Activated naive CD4-positive, alpha-beta T cell treated with anti-CD3 and anti-CD28 coated beads for 36 hours (primary cell): ENCODE measurements at regions not wholly inside any gene's neighbourhood (a gene's known extent, or its start where the extent isn't known, plus 50 kb on each side); places are given as distances from the start of the nearest gene placed in this dataset.

ENCODE experiments used
- CTCF ChIA-PET: fragments of 350-600 bp; sonication (Branson Sonifier 250); formaldehyde crosslinking; loops from one replicate; lab custom pipeline; 2021; ENCODE audit warnings: antibody characterized with exemption; lab: Charles Lee
- DNase-seq: peaks from one replicate; pipeline ENCODE4 v3.0.0-alpha.2; 2020
- H3K27ac Mint-ChIP-seq: one replicate; pipeline ENCODE4 v1.8.0; 2021; ENCODE audit warnings: mild to moderate bottlenecking, mixed read lengths
- H3K27me3 Mint-ChIP-seq: one replicate; pipeline ENCODE4 v1.8.0; 2021; ENCODE audit warnings: low read depth, mixed read lengths
- H3K36me3 Mint-ChIP-seq: one replicate; pipeline ENCODE4 v1.8.0; 2021; ENCODE audit warnings: low read depth, mixed read lengths
- H3K4me1 Mint-ChIP-seq: one replicate; pipeline ENCODE4 v1.8.0; 2021; ENCODE audit warnings: low read depth, mixed read lengths
- H3K4me3 Mint-ChIP-seq: one replicate; pipeline ENCODE4 v1.8.0; 2021; ENCODE audit warnings: mild to moderate bottlenecking, moderate library complexity, mixed read lengths
- H3K9me3 Mint-ChIP-seq: one replicate; pipeline ENCODE4 v1.8.0; 2021; ENCODE audit warnings: mixed read lengths
- intact Hi-C: fragments of 100-400 bp; cut with micrococcal nuclease; formaldehyde crosslinking; loops from one replicate; pipeline ENCODE4 v1.15.1; 2023

DNA sequence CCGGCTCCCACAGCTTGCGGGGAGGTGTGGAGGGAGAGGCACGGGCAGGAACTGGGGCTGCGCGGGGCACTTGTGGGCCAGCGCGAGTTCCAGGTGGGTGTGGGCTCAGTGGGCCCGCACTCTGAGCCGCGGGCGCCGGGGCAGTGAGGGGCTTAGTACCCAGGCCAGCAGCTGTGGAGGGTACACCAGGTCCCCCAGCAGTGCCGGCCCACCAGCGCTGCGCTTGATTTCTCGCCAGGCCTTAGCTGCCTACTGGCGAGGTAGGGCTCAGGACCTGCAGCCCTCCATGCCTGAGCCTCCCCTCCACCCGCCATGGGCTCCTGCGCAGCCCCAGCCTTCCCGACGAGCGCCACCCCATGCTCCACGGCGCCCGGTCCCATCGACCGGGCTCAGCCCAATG, 337.9 kb upstream of the ACVR2A start:
- H3K9me3 Mint-ChIP-seq, result no peaks in the 10 kb centered on the region
- H3K4me1 Mint-ChIP-seq, result peaks cover 12% of the 10 kb centered on the region
- no peak overlapping the region for H3K27ac Mint-ChIP-seq
- H3K4me3 Mint-ChIP-seq, result no peak overlapping the region
- no peaks in the 10 kb centered on the region for H3K27me3 Mint-ChIP-seq
- intact Hi-C loops, result no loop called here
- no peak for DNase-seq
- CTCF ChIA-PET, result no interaction called here
- H3K36me3 Mint-ChIP-seq, result no peaks in the 10 kb centered on the region

DNA sequence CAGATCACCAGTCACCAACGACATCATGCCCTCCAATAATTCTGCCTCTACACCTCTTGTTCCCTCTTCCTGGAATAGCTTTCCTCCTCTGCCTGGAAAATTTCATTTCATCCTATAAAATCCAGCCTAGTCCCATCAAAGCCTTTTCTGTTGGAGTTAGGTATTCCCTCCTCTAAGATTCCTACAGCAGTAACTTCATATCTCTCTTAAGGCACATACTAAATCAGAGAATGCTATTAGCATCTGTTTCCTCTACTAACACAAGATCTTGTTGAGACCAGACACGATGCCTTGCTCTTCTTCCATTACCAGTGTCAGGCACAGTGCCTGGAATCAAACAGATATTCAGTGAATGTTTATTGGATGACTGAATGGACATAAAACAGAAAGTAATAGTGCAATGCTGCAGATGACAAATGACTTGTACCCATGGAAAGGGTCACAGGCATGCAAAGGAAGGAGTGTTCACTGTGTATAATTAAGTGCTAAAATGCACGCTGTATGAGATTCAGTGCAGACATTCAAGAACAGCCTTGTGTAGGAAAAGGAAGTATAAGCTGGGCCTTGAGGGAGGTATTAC, 342.0 kb upstream of the ACVR2A start:
- intact Hi-C loops, result no loop called here
- no peak for DNase-seq
- no peaks in the 10 kb centered on the region for H3K9me3 Mint-ChIP-seq
- H3K4me1 Mint-ChIP-seq, result peaks cover 21% of the 10 kb centered on the region
- no peaks in the 10 kb centered on the region for H3K36me3 Mint-ChIP-seq
- no peak overlapping the region for H3K4me3 Mint-ChIP-seq
- CTCF ChIA-PET, result no interaction called here
- no peaks in the 10 kb centered on the region for H3K27me3 Mint-ChIP-seq
- H3K27ac Mint-ChIP-seq, result no peak overlapping the region

DNA sequence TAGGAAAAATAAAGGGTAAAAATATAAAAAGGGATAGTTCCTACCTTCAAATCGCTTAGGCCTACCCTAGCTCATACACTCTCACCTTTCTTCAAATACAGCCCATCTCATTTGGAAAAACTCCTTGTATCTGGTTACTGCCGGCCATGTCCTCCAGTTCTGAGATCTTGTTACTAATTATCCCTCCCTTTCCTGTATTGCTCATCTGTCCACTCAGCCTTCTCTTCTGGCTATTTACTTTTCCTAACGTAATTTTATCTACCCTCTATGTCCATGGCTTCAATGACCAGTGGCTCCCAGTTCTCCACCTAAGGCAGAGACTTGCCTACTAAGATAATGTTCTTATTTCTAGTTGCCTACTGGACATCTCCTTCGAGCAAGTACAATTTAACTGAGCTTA, 342.9 kb upstream of the ACVR2A start:
- Mint-ChIP-seq H3K4me3 (no peak overlapping the region), H3K36me3 (no peaks in the 10 kb centered on the region), H3K9me3 (no peaks in the 10 kb centered on the region), H3K27me3 (no peaks in the 10 kb centered on the region), H3K4me1 (peaks cover 21% of the 10 kb centered on the region), H3K27ac (no peak overlapping the region)
- CTCF ChIA-PET, result no interaction called here
- intact Hi-C loops, result no loop called here
- DNase-seq, result no peak

DNA sequence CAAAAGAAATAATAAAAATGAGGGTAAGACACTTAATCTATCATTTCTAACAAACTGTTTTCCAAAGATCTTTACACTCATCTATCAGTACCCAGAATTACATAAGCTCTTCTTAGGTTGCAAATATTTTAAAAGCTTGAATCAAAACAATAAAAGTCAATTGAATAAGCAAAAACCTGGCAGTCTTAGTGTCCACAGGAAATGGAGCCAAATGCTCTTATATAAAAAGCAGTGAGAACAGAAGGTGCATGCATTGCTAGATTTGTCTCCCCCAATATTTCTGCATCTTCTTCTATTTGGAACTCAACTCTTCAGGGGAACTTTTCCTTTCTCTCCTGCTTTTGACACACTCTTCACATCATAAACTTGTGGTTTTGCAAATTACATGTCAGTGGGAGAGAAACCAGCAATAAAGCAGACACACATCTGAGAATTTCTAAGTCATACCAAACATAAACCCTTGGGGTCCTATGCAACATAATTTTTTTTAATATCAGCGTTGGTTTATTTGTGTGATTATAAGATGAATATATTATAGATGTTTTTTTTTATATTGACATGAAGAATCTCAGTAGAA, 343.9 kb upstream of the ACVR2A start:
- Mint-ChIP-seq H3K27me3 (no peaks in the 10 kb centered on the region), H3K36me3 (no peaks in the 10 kb centered on the region), H3K27ac (no peak overlapping the region), H3K4me1 (peaks cover 21% of the 10 kb centered on the region), H3K9me3 (no peaks in the 10 kb centered on the region), H3K4me3 (no peak overlapping the region)
- intact Hi-C loops, result no loop called here
- no peak for DNase-seq
- CTCF ChIA-PET, result interaction anchor here (0.6 kb wide), 1 partner anchor 17 kb away, joined by 3 read pairs; no protein-coding TSS in a partner anchor

DNA sequence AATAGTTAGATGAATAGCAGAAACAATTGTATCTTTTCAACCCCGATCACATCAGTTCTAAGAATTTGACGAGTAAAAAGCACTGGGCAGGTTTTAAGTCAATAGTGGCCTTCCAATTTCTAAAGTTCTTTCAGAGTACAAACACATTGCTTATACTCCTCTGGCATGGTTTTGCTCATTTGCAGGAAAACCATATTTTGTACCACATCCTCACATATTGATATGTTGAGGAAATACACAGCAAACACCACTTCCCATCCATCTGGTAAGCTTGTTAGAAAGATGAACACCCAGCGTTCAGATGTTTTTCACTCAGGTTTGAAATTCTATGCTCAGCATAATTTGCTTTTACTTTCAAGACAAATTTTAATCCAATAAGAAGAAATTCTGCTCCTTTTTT, 344.6 kb upstream of the ACVR2A start:
- no peak overlapping the region for H3K4me3 Mint-ChIP-seq
- intact Hi-C loops, result no loop called here
- no peak for DNase-seq
- no peaks in the 10 kb centered on the region for H3K27me3 Mint-ChIP-seq
- H3K36me3 Mint-ChIP-seq, result no peaks in the 10 kb centered on the region
- peaks cover 21% of the 10 kb centered on the region for H3K4me1 Mint-ChIP-seq
- no peak overlapping the region for H3K27ac Mint-ChIP-seq
- CTCF ChIA-PET, result interaction anchor here (0.5 to 0.6 kb wide), 2 partner anchors 16 to 212 kb away, joined by 3 to 4 read pairs; no protein-coding TSS in a partner anchor
- no peaks in the 10 kb centered on the region for H3K9me3 Mint-ChIP-seq

DNA sequence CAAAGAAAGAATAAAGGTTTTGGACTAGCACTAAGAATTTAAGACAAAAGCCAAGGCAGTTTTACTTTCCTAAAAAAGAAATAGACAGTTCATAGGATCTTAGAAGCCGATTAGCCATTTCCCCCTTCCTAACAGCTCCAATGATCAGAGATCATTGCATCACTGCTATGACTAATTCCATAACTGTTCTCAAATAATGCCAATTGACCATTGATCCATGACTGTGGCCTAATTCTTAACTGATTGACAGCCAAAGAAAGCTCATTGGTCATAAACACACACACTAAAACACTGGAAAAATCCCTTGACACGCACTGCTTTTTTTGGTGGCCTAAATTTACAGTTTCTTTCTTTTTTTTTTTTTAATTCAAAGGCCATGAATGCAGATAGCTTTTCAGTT, 345.0 kb upstream of the ACVR2A start:
- intact Hi-C loops, result no loop called here
- Mint-ChIP-seq H3K4me1 (peaks cover 21% of the 10 kb centered on the region), H3K4me3 (no peak overlapping the region), H3K9me3 (no peaks in the 10 kb centered on the region), H3K27ac (no peak overlapping the region), H3K36me3 (no peaks in the 10 kb centered on the region), H3K27me3 (no peaks in the 10 kb centered on the region)
- DNase-seq, result no peak
- CTCF ChIA-PET, result interaction anchor here (0.5 kb wide), 1 partner anchor 213 kb away, joined by 4 read pairs; no protein-coding TSS in a partner anchor

DNA sequence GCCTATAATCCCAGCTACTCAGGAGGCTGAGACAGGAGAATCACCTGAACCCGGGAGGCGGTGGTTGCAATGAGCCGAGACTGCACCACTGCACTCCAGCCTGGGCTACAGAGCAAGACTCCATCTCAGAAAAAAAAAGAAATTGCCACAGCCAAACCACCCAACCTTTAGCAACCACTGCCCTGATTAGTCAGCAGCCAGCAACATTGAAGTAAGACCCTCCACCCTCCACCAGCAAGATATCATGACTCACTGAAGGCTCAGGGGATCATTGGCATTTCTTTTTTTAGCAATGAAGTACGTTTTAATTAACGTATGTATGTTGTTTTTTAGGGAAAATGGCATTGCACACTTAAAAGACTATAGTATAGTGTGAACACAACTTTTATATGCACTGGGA, 349.1 kb upstream of the ACVR2A start:
- H3K4me3 Mint-ChIP-seq, result no peak overlapping the region
- intact Hi-C loops, result no loop called here
- CTCF ChIA-PET, result no interaction called here
- no peaks in the 10 kb centered on the region for H3K27me3 Mint-ChIP-seq
- no peak overlapping the region for H3K27ac Mint-ChIP-seq
- peaks cover 21% of the 10 kb centered on the region for H3K4me1 Mint-ChIP-seq
- no peak for DNase-seq
- no peaks in the 10 kb centered on the region for H3K9me3 Mint-ChIP-seq
- no peaks in the 10 kb centered on the region for H3K36me3 Mint-ChIP-seq

DNA sequence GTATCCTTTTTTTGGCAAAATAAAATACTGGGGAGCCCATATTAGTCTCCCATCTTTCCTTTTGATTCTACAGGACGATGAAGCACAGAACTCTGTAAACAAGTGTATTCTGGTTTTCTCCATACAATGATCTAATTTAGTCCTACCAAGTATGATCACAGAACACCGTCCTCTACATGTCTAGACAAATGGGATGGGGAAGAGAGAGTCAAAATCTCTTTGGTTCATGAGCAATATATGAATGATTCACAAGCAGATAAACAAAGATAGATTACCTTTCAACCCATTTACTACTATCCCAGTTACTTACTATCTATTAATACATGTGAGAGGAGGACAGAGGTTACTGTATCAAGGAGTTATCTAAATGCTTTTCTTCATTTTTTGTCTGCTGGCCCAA, 352.4 kb upstream of the ACVR2A start:
- no peak overlapping the region for H3K4me3 Mint-ChIP-seq
- no peaks in the 10 kb centered on the region for H3K27me3 Mint-ChIP-seq
- H3K36me3 Mint-ChIP-seq, result no peaks in the 10 kb centered on the region
- H3K4me1 Mint-ChIP-seq, result peaks cover 18% of the 10 kb centered on the region
- no peak for DNase-seq
- H3K9me3 Mint-ChIP-seq, result no peaks in the 10 kb centered on the region
- no peak overlapping the region for H3K27ac Mint-ChIP-seq
- intact Hi-C loops, result no loop called here
- CTCF ChIA-PET, result interaction anchor here (0.6 kb wide), 1 partner anchor 1423 kb away, joined by 3 read pairs; no protein-coding TSS in a partner anchor

DNA sequence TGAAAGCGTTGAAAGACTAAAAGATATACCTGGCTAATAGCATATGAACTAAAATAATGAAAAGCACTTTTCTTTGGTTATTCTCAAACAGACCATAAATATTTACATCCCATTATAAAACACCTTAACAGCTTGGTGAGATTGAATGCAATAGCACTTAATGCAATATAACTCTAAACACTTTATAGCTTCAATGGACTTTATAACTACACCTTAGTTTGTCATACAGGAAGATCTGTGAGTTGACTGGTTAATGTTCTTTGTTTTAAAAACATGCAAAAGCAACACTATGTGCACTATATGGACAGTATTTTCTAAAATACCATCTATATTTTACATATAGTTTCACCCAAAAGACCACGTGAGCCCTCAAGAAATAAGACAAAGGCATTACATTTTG, 353.3 kb upstream of the ACVR2A start:
- no peak for DNase-seq
- Mint-ChIP-seq H3K9me3 (no peaks in the 10 kb centered on the region), H3K4me3 (no peak overlapping the region), H3K36me3 (no peaks in the 10 kb centered on the region), H3K4me1 (peaks cover 18% of the 10 kb centered on the region), H3K27ac (no peak overlapping the region), H3K27me3 (no peaks in the 10 kb centered on the region)
- intact Hi-C loops, result loop anchor here (2.0 kb wide), 1 partner anchor 351 kb away; no protein-coding TSS in a partner anchor
- CTCF ChIA-PET, result no interaction called here

DNA sequence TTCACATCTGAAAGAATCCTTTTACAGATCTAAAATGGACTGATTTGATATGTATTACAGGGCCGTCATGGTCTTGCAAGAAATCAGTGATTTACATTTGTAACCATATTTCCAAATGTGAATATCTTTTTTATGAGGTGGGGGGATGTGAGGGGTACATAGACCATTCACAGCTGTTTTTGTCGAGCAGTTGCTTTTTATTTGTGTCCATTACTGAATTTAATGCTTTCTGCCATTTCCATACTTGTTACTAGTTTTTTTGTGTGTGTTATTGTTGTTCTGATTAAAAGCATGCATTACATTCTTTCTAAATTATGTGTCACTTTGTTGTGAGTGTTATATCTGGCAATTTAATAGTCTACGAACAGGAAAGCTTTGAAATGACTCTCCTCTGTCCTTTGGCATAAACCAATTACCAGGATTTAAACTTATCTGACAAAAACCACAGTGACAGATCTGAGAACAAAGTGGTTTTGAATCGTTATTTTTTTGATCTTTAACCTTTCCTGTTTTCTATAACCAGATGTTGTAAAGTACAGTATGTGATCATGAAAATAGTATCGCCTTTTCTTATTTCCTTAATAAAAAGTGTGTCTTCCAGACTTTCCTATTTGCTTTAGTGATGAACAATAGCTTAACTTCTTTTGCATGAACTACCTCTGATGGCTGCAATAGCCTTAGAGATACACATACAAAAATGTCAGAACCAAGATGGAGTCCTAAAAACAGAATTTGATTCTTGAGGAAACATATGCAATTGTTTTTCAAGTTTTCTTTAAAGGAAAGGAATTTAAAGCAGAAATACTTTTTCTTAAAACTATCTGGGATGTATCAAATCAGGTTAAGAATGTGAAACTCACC, 354.2 kb upstream of the ACVR2A start:
- H3K36me3 Mint-ChIP-seq, result no peaks in the 10 kb centered on the region
- intact Hi-C loops, result loop anchor here (2.0 kb wide), 1 partner anchor 352 kb away; no protein-coding TSS in a partner anchor
- H3K27ac Mint-ChIP-seq, result no peak overlapping the region
- H3K27me3 Mint-ChIP-seq, result no peaks in the 10 kb centered on the region
- CTCF ChIA-PET, result interaction anchor here (0.6 kb wide), 1 partner anchor 261 kb away, joined by 3 read pairs; no protein-coding TSS in a partner anchor
- no peaks in the 10 kb centered on the region for H3K9me3 Mint-ChIP-seq
- H3K4me3 Mint-ChIP-seq, result no peak overlapping the region
- DNase-seq, result no peak
- H3K4me1 Mint-ChIP-seq, result peaks cover 18% of the 10 kb centered on the region

DNA sequence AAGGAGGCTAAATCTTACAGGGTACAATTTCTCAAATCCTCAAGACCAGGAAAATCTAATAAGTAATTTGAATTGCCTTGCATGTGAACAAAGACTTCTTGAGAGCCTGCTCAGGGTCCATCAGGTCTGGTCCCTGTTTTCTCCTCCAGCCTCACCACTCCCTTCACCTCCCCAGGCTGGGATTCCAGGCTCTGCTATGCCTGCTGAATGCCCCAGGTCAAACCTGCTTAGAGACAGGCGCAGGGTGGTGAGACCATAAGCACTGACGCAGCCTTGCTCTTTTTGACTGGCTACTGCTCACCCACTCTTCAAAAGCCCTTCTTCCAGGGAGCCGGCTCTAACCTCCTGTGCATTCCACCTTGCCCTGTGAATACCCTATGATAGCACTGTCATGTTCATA, 356.4 kb upstream of the ACVR2A start:
- no peak overlapping the region for H3K27ac Mint-ChIP-seq
- no peak overlapping the region for H3K4me3 Mint-ChIP-seq
- H3K4me1 Mint-ChIP-seq, result peaks cover 18% of the 10 kb centered on the region
- no peaks in the 10 kb centered on the region for H3K9me3 Mint-ChIP-seq
- H3K27me3 Mint-ChIP-seq, result no peaks in the 10 kb centered on the region
- CTCF ChIA-PET, result no interaction called here
- intact Hi-C loops, result no loop called here
- DNase-seq, result no peak
- H3K36me3 Mint-ChIP-seq, result no peaks in the 10 kb centered on the region

DNA sequence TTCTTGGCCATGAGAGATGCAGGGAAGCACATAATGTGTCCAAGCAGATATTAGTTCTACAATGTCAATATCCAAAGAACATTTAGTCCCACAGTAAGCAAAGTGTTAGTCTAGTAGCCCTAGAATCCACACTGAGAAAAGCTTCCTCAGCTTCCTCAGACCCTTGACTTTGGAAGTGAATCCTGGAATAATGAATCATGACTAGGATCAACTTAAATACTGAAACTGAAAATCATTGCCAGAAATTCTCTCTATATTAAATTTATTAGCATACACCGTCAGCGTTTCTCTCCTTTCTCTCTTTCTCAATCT, 356.9 kb upstream of the ACVR2A start:
- CTCF ChIA-PET, result no interaction called here
- H3K9me3 Mint-ChIP-seq, result no peaks in the 10 kb centered on the region
- H3K27me3 Mint-ChIP-seq, result no peaks in the 10 kb centered on the region
- intact Hi-C loops, result no loop called here
- H3K36me3 Mint-ChIP-seq, result no peaks in the 10 kb centered on the region
- peaks cover 20% of the 10 kb centered on the region for H3K4me1 Mint-ChIP-seq
- H3K27ac Mint-ChIP-seq, result no peak overlapping the region
- DNase-seq, result no peak
- no peak overlapping the region for H3K4me3 Mint-ChIP-seq
